SK-N-SH treated with all-trans-retinoic acid at 6 μM for 48 hours (cell line): ENCODE measurements at regions not wholly inside any gene's neighbourhood (a gene's known extent, or its start where the extent isn't known, plus 50 kb on each side); places are given as distances from the start of the nearest gene placed in this dataset.

Source experiments
- ATAC-seq: fragments of 200-7000 bp; cut with Tn5 transposase; 3 replicates; pipeline ENCODE4 v1.9.1; 2020; ENCODE audit warnings: mild to moderate bottlenecking, moderate library complexity
- ARNTL ChIP-seq: fragments of 450-650 bp; formaldehyde crosslinking; IDR thresholded peaks from 2 replicates; pipeline ENCODE4 v1.5.0; 2020; ENCODE audit warnings: low read depth, mild to moderate bottlenecking, moderate library complexity, borderline replicate concordance
- BACH2 ChIP-seq: fragments of 250-450 bp; sonication (Bioruptor Pico); IDR thresholded peaks from 2 replicates; pipeline ENCODE4 v1.9.0; 2021; ENCODE audit warnings: mild to moderate bottlenecking, borderline replicate concordance
- CSRNP3 ChIP-seq: fragments of 250-450 bp; sonication (Bioruptor Pico); IDR thresholded peaks from 2 replicates; pipeline ENCODE4 v1.5.1; 2021; ENCODE audit warnings: mild to moderate bottlenecking, moderate library complexity
- ESRRG ChIP-seq: fragments of 250-450 bp; sonication (Bioruptor Pico); IDR thresholded peaks from 2 replicates; pipeline ENCODE4 v1.6.1; 2021; ENCODE audit warnings: mild to moderate bottlenecking
- GLIS3 ChIP-seq: fragments of 250-450 bp; sonication (Bioruptor Pico); IDR thresholded peaks from 2 replicates; pipeline ENCODE4 v1.5.0; 2020; ENCODE audit warnings: mild to moderate bottlenecking, moderate library complexity
- ISL1 ChIP-seq: fragments of 250-450 bp; sonication (Bioruptor Pico); IDR thresholded peaks from 2 replicates; pipeline ENCODE4 v2.1.2; 2022; ENCODE audit warnings: mild to moderate bottlenecking, moderate library complexity
- OSR1 ChIP-seq: fragments of 250-450 bp; sonication (Bioruptor Pico); IDR thresholded peaks from 2 replicates; pipeline ENCODE4 v1.8.0; 2022; ENCODE audit warnings: moderate library complexity, mild to moderate bottlenecking, inconsistent platforms
- PATZ1 ChIP-seq: fragments of 250-450 bp; sonication (Bioruptor Pico); IDR thresholded peaks from 2 replicates; pipeline ENCODE4 v1.8.0; 2020; ENCODE audit warnings: mild to moderate bottlenecking, moderate library complexity, borderline replicate concordance
- POU6F1 ChIP-seq: fragments of 250-450 bp; sonication (Bioruptor Pico); IDR thresholded peaks from 2 replicates; pipeline ENCODE4 v1.8.0; 2021; ENCODE audit warnings: low read depth, mild to moderate bottlenecking, moderate library complexity, borderline replicate concordance
- PPARA ChIP-seq: fragments of 250-450 bp; sonication (Bioruptor Pico); IDR thresholded peaks from 2 replicates; pipeline ENCODE4 v1.5.0; 2020; ENCODE audit warnings: mild to moderate bottlenecking, borderline replicate concordance
- SNAI2 ChIP-seq: fragments of 250-450 bp; sonication (Bioruptor Pico); IDR thresholded peaks from 2 replicates; pipeline ENCODE4 v1.5.0; 2020; ENCODE audit warnings: mild to moderate bottlenecking, moderate library complexity
- TCF4 ChIP-seq: fragments of 250-450 bp; sonication (Bioruptor Pico); IDR thresholded peaks from 2 replicates; pipeline ENCODE4 v1.8.0; 2021; ENCODE audit warnings: mild to moderate bottlenecking, moderate library complexity, borderline replicate concordance
- TOX ChIP-seq: fragments of 250-450 bp; sonication (Bioruptor Pico); IDR thresholded peaks from 2 replicates; pipeline ENCODE4 v1.8.0; 2021; ENCODE audit warnings: mild to moderate bottlenecking, moderate library complexity, borderline replicate concordance
- ZC3H10 ChIP-seq: fragments of 250-450 bp; sonication (Bioruptor Pico); IDR thresholded peaks from 2 replicates; pipeline ENCODE4 v1.5.1; 2021; ENCODE audit warnings: mild to moderate bottlenecking, moderate library complexity
- ZFP3 ChIP-seq: fragments of 250-450 bp; sonication (Bioruptor Pico); IDR thresholded peaks from 2 replicates; pipeline ENCODE4 v1.5.0; 2020; ENCODE audit warnings: mild to moderate bottlenecking, moderate library complexity
- ZNF565 ChIP-seq: fragments of 450-650 bp; formaldehyde crosslinking; conservative IDR thresholded peaks from 2 replicates; pipeline ENCODE4 v1.5.0; 2020; ENCODE audit warnings: low read depth, mild to moderate bottlenecking, moderate library complexity
- ZNF70 ChIP-seq: fragments of 450-650 bp; formaldehyde crosslinking; IDR thresholded peaks from 2 replicates; pipeline ENCODE4 v1.5.0; 2020; ENCODE audit warnings: mild to moderate bottlenecking, moderate library complexity
- ZNF8 ChIP-seq: fragments of 450-650 bp; formaldehyde crosslinking; IDR thresholded peaks from 2 replicates; pipeline ENCODE4 v1.5.0; 2020; ENCODE audit warnings: mild to moderate bottlenecking, moderate library complexity

GRCh38 chr11:70486731-70487130, 88.4 kb downstream of the CTTN start:
- TF ChIP-seq ZFP3 (no peak), TCF4 (CRISPR knock-in tag) (no peak), CSRNP3 (CRISPR knock-in tag) (no peak), ZNF565 (no peak), ISL1 (CRISPR knock-in tag) (no peak), OSR1 (no peak), ESRRG (CRISPR knock-in tag) (no peak)
- no peak for ATAC-seq

GRCh38 chr11:70487160-70487559, 88.8 kb downstream of the CTTN start:
- TF ChIP-seq BACH2 (CRISPR knock-in tag) (no peak), ZC3H10 (CRISPR knock-in tag) (no peak), ZNF565 (no peak), ZNF8 (no peak), SNAI2 (no peak), PATZ1 (CRISPR knock-in tag) (no peak), OSR1 (no peak), ZNF70 (no peak), TCF4 (CRISPR knock-in tag) (no peak), ISL1 (CRISPR knock-in tag) (no peak), PPARA (CRISPR knock-in tag) (no peak), TOX (no peak), CSRNP3 (CRISPR knock-in tag) (no peak), ZFP3 (no peak)
- TF ChIP-seq, all 23 proteins: peak for 0
- ATAC-seq = no peak

GRCh38 chr11:70487756-70488155, 89.4 kb downstream of the CTTN start:
- TF ChIP-seq TCF4 (CRISPR knock-in tag) (no peak), TOX (no peak), OSR1 (no peak), ISL1 (CRISPR knock-in tag) (no peak), POU6F1 (CRISPR knock-in tag) (no peak), CSRNP3 (CRISPR knock-in tag) (no peak), ARNTL (CRISPR knock-in tag) (no peak), BACH2 (CRISPR knock-in tag) (no peak), ZNF70 (no peak), ESRRG (CRISPR knock-in tag) (no peak), GLIS3 (CRISPR knock-in tag) (no peak), ZFP3 (no peak)
- no peak for ATAC-seq

- TF ChIP-seq ZNF8 (no peak), PATZ1 (CRISPR knock-in tag) (no peak), OSR1 (no peak), ZC3H10 (CRISPR knock-in tag) (no peak), PPARA (CRISPR knock-in tag) (no peak)
- ATAC-seq = no peak
These were observed 89.9 kb downstream of the CTTN start for GRCh38 chr11:70488171-70488703.
